Renal pelvis (tissue), 1 donor: ENCODE measurements at regions not wholly inside any gene's neighbourhood (a gene's known extent, or its start where the extent isn't known, plus 50 kb on each side); places are given as distances from the start of the nearest gene placed in this dataset.
"Not testable (repeated sequence)": the region's sequence is repeated elsewhere in the genome, so short reads cannot be mapped to it uniquely, and the experiment has no call there.

Experiments used
- DNase-seq: peaks from one replicate; pipeline ENCODE4 v3.0.0-alpha.2; 2013

GRCh38 chr16:29169295-29169994 lies 184.6 kb downstream of the LAT start:
- DNase-seq, result not testable (repeated sequence)

- DNase-seq, result not testable (repeated sequence)
Measured at GRCh38 chr16:29168515-29169259, 183.8 kb downstream of the LAT start.

GRCh38 chr16:29164442-29165089 lies 179.7 kb downstream of the LAT start:
- not testable (repeated sequence) for DNase-seq

GRCh38 chr16:29160171-29160570 lies 175.3 kb downstream of the LAT start:
- DNase-seq, result not testable (repeated sequence)

- DNase-seq, result not testable (repeated sequence)
Measured at GRCh38 chr16:29159603-29160002, 174.8 kb downstream of the LAT start.

- DNase-seq, result no peak
Measured at GRCh38 chr16:29158785-29159184, 173.9 kb downstream of the LAT start.

- not testable (repeated sequence) for DNase-seq
Measured at GRCh38 chr16:29158031-29158784, 173.4 kb downstream of the LAT start.

GRCh38 chr16:29157051-29157923 lies 172.4 kb downstream of the LAT start:
- not testable (repeated sequence) for DNase-seq

- DNase-seq, result no peak
Measured at GRCh38 chr16:29156511-29156910, 171.7 kb downstream of the LAT start.

GRCh38 chr16:29155866-29156200 lies 171.0 kb downstream of the LAT start:
- DNase-seq, result not testable (repeated sequence)

GRCh38 chr16:29155131-29155865 lies 170.4 kb downstream of the LAT start:
- DNase-seq, result not testable (repeated sequence)

- DNase-seq, result no peak
Measured at GRCh38 chr16:29154676-29155121, 169.8 kb downstream of the LAT start.

GRCh38 chr16:29154088-29154487 lies 169.2 kb downstream of the LAT start:
- DNase-seq, result no peak

- DNase-seq, result not testable (repeated sequence)
Measured at GRCh38 chr16:29153307-29153706, 168.5 kb downstream of the LAT start.

GRCh38 chr16:29152544-29153031 lies 167.7 kb downstream of the LAT start:
- DNase-seq, result not testable (repeated sequence)

- no peak for DNase-seq
Measured at GRCh38 chr16:29151317-29151716, 166.5 kb downstream of the LAT start.

- DNase-seq, result not testable (repeated sequence)
Measured at GRCh38 chr16:29149912-29150311, 165.1 kb downstream of the LAT start.

- DNase-seq, result no peak
Measured at GRCh38 chr16:29148867-29149272, 164.0 kb downstream of the LAT start.

GRCh38 chr16:29148131-29148691 lies 163.4 kb downstream of the LAT start:
- no peak for DNase-seq

GRCh38 chr16:29147710-29148109 lies 162.9 kb downstream of the LAT start:
- DNase-seq, result not testable (repeated sequence)
